NB4 (cell line): ENCODE measurements at regions not wholly inside any gene's neighbourhood (a gene's known extent, or its start where the extent isn't known, plus 50 kb on each side); places are given as distances from the start of the nearest gene placed in this dataset.

Experiments used
- DNase-seq: peaks from one replicate; pipeline ENCODE4 v3.0.0; 2010; ENCODE audit warnings: low read depth
- H3K4me3 ChIP-seq: one replicate; pipeline ENCODE4 v1.5.1; 2011; ENCODE audit warnings: mild to moderate bottlenecking, low read depth, low read length, moderate library complexity
- MYC ChIP-seq: IDR thresholded peaks from 2 replicates; pipeline ENCODE4 v1.6.1; 2011; ENCODE audit warnings: low read depth, low read length
- POLR2A ChIP-seq: IDR thresholded peaks from 2 replicates; pipeline ENCODE4 v1.6.1; 2011; ENCODE audit warnings: mild to moderate bottlenecking; ENCODE audit not compliant: insufficient read length; ENCODE audit errors: extremely low read depth
- TF ChIP-seq, protein P1 (sequence below): IDR thresholded peaks from 2 replicates; pipeline ENCODE4 v1.6.1; 2011; ENCODE audit warnings: low read depth, low read length
- TF ChIP-seq, protein P2 (sequence below): IDR thresholded peaks from one replicate; pipeline ENCODE4 v1.5.1; 2012; ENCODE audit warnings: low read depth, low read length

DNA sequence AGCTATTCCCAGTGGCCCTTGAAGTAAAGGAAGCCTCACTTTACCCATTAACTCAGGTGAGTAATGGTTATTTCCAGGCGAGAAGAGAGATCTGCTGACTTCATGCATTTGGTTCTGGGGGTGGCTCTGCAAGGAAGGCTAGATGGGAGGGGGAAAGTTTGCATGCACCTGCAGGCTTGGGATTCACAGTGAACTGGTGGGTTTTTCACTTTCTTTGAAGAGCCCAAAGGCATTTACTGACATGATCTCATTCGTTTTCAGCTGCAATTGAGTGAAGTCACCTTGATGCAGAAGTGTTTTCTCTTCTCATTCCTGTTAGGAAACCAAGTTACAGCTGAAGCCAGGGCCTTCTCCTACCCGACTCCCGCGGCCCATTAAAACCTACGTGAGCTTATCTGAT, 131.0 kb upstream of the N4BP1 start:
- DNase-seq: no peak
- TF ChIP-seq, protein P1, sequence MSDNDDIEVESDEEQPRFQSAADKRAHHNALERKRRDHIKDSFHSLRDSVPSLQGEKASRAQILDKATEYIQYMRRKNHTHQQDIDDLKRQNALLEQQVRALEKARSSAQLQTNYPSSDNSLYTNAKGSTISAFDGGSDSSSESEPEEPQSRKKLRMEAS: no peak
- TF ChIP-seq, protein P2, sequence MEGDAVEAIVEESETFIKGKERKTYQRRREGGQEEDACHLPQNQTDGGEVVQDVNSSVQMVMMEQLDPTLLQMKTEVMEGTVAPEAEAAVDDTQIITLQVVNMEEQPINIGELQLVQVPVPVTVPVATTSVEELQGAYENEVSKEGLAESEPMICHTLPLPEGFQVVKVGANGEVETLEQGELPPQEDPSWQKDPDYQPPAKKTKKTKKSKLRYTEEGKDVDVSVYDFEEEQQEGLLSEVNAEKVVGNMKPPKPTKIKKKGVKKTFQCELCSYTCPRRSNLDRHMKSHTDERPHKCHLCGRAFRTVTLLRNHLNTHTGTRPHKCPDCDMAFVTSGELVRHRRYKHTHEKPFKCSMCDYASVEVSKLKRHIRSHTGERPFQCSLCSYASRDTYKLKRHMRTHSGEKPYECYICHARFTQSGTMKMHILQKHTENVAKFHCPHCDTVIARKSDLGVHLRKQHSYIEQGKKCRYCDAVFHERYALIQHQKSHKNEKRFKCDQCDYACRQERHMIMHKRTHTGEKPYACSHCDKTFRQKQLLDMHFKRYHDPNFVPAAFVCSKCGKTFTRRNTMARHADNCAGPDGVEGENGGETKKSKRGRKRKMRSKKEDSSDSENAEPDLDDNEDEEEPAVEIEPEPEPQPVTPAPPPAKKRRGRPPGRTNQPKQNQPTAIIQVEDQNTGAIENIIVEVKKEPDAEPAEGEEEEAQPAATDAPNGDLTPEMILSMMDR: no peak
- H3K4me3 ChIP-seq: no peak overlapping the region

DNA sequence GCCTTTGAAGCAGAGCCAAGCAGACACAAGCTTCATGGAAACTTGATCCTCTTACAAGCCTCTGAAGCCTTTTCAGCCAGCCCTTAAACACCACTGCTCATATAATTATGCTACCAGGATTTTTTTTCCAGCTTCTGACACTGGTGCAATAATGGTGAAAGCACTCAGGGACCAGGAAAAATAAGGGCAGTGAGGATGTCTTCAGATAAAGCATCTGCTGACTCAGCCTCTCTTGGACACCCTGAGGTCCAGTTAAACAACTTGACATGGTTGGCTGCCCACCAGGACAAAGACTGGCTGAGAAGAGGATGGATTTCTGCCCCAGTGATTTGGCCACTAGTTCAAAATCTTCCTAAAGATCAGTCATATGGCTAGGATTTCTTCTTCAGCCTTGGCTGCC, 124.2 kb upstream of the N4BP1 start:
- TF ChIP-seq, protein P1: no peak
- TF ChIP-seq POLR2A (no peak), MYC (no peak)
- DNase-seq: no peak
- no peak overlapping the region for H3K4me3 ChIP-seq

- DNase-seq: no peak
- TF ChIP-seq MYC: no peak
- no peak for TF ChIP-seq POLR2A
- TF ChIP-seq, protein P2: no peak
- TF ChIP-seq, protein P1: no peak
- H3K4me3 ChIP-seq: no peak overlapping the region
Measured at GRCh38 chr16:48704710-48705109, 94.7 kb upstream of the N4BP1 start.

- H3K4me3 ChIP-seq: no peak overlapping the region
- DNase-seq: peak; percentile 76
- no peak for TF ChIP-seq POLR2A
- TF ChIP-seq, protein P2: peak; percentile 86
Measured at GRCh38 chr16:48687421-48688038, 77.5 kb upstream of the N4BP1 start.

- DNase-seq: no peak
- TF ChIP-seq, protein P1: no peak
- TF ChIP-seq POLR2A (no peak), MYC (no peak)
- TF ChIP-seq, protein P2: no peak
- no peak overlapping the region for H3K4me3 ChIP-seq
Measured at GRCh38 chr16:48684148-48684547, 74.2 kb upstream of the N4BP1 start.

DNA sequence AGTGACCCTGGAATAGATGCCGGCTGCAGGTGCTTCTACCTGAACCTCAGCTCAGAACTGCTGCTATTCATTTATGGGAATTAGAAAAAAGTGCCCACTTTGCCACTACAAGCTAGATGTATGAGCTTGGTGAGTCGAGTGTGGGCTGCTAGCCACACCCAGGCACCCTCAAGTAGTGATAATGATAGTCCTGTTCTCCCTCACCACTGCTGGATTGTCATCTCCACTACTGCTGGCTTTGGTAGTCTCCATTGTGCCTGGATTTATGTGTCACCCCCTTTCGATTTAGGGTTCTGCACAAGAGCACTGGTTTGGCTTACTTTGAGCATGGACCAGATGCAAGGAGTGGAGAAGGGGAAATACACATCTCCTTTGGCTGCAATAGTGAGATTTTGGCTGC, 73.0 kb upstream of the N4BP1 start:
- TF ChIP-seq, protein P2: no peak
- TF ChIP-seq MYC (no peak), POLR2A (no peak)
- TF ChIP-seq, protein P1: no peak
- H3K4me3 ChIP-seq: no peak overlapping the region
- DNase-seq: no peak
